Activated CD4-positive, alpha-beta memory T cell treated with anti-CD3 and anti-CD28 coated beads for 36 hours (primary cell): ENCODE measurements at regions not wholly inside any gene's neighbourhood (a gene's known extent, or its start where the extent isn't known, plus 50 kb on each side); places are given as distances from the start of the nearest gene placed in this dataset.

Experiments used
- CTCF ChIA-PET: fragments of 350-600 bp; sonication (Branson Sonifier 250); formaldehyde crosslinking; loops from one replicate; lab custom pipeline; 2021; ENCODE audit warnings: antibody characterized with exemption, inconsistent platforms; lab: Charles Lee
- POLR2A ChIA-PET: fragments of 350-600 bp; sonication (Branson Sonifier 250); formaldehyde crosslinking; loops from one replicate; lab custom pipeline; 2021; ENCODE audit warnings: antibody characterized with exemption; lab: Charles Lee
- DNase-seq: peaks from one replicate; pipeline ENCODE4 v3.0.0-alpha.2; 2020
- H3K27ac Mint-ChIP-seq: one replicate; pipeline ENCODE4 v1.8.0; 2021; ENCODE audit warnings: mixed read lengths
- H3K27me3 Mint-ChIP-seq: one replicate; pipeline ENCODE4 v1.8.0; 2021; ENCODE audit warnings: mixed read lengths
- H3K36me3 Mint-ChIP-seq: one replicate; pipeline ENCODE4 v1.8.0; 2021; ENCODE audit warnings: mixed read lengths
- H3K4me1 Mint-ChIP-seq: one replicate; pipeline ENCODE4 v1.8.0; 2021; ENCODE audit warnings: low read depth, mixed read lengths
- H3K4me3 Mint-ChIP-seq: one replicate; pipeline ENCODE4 v1.8.0; 2021; ENCODE audit warnings: mild to moderate bottlenecking, mixed read lengths
- H3K9me3 Mint-ChIP-seq: one replicate; pipeline ENCODE4 v1.8.0; 2021; ENCODE audit warnings: mixed read lengths
- intact Hi-C: fragments of 100-400 bp; cut with micrococcal nuclease; formaldehyde crosslinking; loops from one replicate; pipeline ENCODE4 v1.15.1; 2023

GRCh38 chr4:89446193-89446592 is 138.6 kb upstream of the GPRIN3 start:
- no peak for DNase-seq
- intact Hi-C loops: no loop called here
- H3K27ac Mint-ChIP-seq: no peak overlapping the region
- H3K36me3 Mint-ChIP-seq: peaks cover 16% of the 10 kb centered on the region
- H3K4me1 Mint-ChIP-seq: no peaks in the 10 kb centered on the region
- POLR2A ChIA-PET: no interaction called here
- peaks cover 24% of the 10 kb centered on the region for H3K9me3 Mint-ChIP-seq
- peaks cover 8% of the 10 kb centered on the region for H3K27me3 Mint-ChIP-seq
- no peak overlapping the region for H3K4me3 Mint-ChIP-seq
- CTCF ChIA-PET: no interaction called here

DNA sequence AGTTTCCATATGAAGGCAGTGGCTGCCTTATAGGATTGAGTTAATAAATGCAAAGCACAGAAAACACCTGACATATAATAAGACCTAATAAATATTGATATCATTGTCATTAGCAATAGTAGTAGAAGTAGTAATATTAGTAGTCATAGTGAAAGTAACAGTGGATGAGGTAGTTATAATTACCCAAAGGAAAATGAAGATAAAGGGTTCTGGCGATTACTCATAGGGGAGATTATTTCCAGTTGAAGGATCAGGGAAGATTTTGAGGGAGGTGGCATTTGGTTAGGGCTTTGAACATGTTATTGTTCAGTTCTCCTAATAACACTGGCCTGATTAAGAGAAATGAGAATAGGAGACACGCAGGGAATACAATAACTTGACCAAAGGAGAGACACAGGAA is 131.9 kb upstream of the GPRIN3 start:
- H3K4me3 Mint-ChIP-seq: no peak overlapping the region
- peaks cover 2% of the 10 kb centered on the region for H3K36me3 Mint-ChIP-seq
- H3K27me3 Mint-ChIP-seq: peaks cover 8% of the 10 kb centered on the region
- H3K27ac Mint-ChIP-seq: no peak overlapping the region
- H3K4me1 Mint-ChIP-seq: peaks cover 14% of the 10 kb centered on the region
- DNase-seq: no peak
- H3K9me3 Mint-ChIP-seq: no peaks in the 10 kb centered on the region
- intact Hi-C loops: loop anchor here (2.0 kb wide), 2 partner anchors 145 to 621 kb away; no protein-coding TSS in a partner anchor
- ChIA-PET POLR2A (no interaction called here), CTCF (interaction anchor here (0.7 to 2.5 kb wide), 7 partner anchors 10 to 279 kb away, joined by 3 to 23 read pairs (median 3); no protein-coding TSS in a partner anchor)

DNA sequence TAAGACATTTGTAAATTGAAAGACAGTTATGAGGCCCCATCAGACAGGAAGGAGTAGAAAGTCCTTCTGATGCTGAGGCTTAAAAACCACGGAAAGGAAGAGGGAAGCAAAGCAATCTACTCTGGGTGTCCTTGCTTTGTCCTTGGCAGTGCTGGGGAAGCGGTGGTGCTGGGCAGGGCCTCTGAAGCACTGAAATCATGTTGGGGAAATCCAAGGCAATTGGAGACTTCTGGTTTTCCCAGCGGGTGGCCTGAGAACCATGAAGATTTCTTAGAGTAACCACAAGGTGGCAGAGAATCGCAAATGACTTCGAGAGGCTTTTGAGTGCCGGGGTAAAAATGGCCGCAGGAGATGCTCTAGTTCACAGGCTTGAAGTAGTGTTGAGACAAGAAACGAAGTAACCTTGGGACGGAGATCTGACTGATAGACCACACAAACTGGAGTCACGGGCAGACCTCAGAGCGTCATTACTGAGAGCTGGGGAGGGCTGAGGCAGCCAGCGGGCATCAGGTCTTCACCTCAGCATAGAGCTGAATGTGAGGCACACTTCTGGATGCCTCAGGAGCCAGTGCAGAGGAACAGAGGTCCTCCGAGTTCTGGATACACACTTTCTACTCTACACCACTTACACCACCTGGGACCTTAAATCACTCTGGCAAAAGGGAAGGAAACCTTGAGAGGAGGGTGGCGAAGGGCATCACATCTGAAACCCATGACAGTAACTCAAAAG is 130.7 kb upstream of the GPRIN3 start:
- H3K27ac Mint-ChIP-seq: peak overlapping the region; percentile 49
- H3K9me3 Mint-ChIP-seq: no peaks in the 10 kb centered on the region
- H3K4me3 Mint-ChIP-seq: no peak overlapping the region
- CTCF ChIA-PET: interaction anchor here (0.6 to 2.5 kb wide), 16 partner anchors 9 to 456 kb away, joined by 3 to 23 read pairs (median 3); partner anchors contain the start of gene MMRN1
- no peaks in the 10 kb centered on the region for H3K36me3 Mint-ChIP-seq
- POLR2A ChIA-PET: no interaction called here
- peaks cover 16% of the 10 kb centered on the region for H3K4me1 Mint-ChIP-seq
- peaks cover 1% of the 10 kb centered on the region for H3K27me3 Mint-ChIP-seq
- peak; percentile 64 for DNase-seq
- intact Hi-C loops: loop anchor here (1.0 to 2.0 kb wide), 5 partner anchors 32 to 619 kb away; no protein-coding TSS in a partner anchor

DNA sequence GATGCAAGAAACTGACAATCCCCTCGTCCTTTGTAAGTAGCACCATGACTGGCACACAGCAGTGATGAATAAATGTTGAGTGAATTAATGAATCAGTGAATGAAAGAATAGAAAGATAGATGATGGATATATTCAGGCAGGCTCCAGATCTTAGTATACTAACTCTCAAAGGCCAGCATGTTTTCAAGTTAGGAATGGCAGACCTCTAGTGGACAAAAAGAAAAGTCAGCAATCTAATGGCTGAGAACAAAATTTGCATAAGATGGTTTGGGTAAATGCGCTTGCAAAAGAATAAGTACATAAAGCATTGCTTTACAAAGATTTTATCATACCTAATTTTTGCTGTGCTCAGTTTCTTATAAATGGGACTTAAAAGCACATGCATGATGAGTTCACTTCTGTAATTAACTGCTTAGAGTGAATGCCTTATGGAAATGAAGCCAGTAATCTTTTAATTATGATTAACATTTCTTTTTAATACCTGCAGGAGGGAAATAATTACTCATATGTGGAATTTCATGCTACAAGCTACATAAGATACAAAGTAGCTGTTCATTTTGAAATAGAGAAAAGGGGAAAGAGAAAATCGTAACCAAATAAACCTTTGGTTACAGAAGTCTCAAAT is 126.9 kb upstream of the GPRIN3 start:
- Mint-ChIP-seq H3K27me3 (no peaks in the 10 kb centered on the region), H3K36me3 (no peaks in the 10 kb centered on the region), H3K27ac (no peak overlapping the region), H3K4me3 (no peak overlapping the region), H3K9me3 (no peaks in the 10 kb centered on the region), H3K4me1 (peaks cover 12% of the 10 kb centered on the region)
- intact Hi-C loops: loop anchor here (1.0 kb wide), 3 partner anchors 180 to 275 kb away; no protein-coding TSS in a partner anchor
- CTCF ChIA-PET: interaction anchor here (0.7 to 4.9 kb wide), 17 partner anchors 12 to 278 kb away, joined by 3 to 76 read pairs (median 3); no protein-coding TSS in a partner anchor
- DNase-seq: no peak
- POLR2A ChIA-PET: no interaction called here

DNA sequence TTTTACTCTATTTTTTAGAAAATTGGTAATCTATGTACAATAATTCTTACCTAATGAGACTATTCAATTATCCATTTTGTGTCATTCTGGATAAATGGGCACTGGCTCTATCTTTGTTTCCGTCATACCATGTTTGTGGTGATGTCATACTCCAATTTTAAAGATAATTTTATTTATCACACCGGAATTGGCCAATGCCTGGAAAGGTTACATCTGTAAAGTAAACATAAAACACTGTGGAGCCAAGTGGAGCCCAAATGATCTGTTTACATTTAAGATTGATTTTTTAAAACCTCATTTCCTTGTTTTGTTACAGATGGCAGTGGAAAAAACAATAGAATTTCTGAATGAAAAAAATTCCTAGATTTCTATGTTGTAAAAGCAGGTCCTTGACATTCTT is 120.2 kb upstream of the GPRIN3 start:
- Mint-ChIP-seq H3K9me3 (no peaks in the 10 kb centered on the region), H3K27ac (no peak overlapping the region), H3K27me3 (no peaks in the 10 kb centered on the region), H3K4me1 (no peaks in the 10 kb centered on the region), H3K36me3 (no peaks in the 10 kb centered on the region), H3K4me3 (no peak overlapping the region)
- ChIA-PET POLR2A (no interaction called here), CTCF (no interaction called here)
- DNase-seq: no peak
- intact Hi-C loops: no loop called here

- ChIA-PET POLR2A (no interaction called here), CTCF (interaction anchor here (0.6 kb wide), 1 partner anchor 197 kb away, joined by 3 read pairs; no protein-coding TSS in a partner anchor)
- no peak overlapping the region for H3K4me3 Mint-ChIP-seq
- no peaks in the 10 kb centered on the region for H3K9me3 Mint-ChIP-seq
- H3K27me3 Mint-ChIP-seq: no peaks in the 10 kb centered on the region
- intact Hi-C loops: no loop called here
- no peaks in the 10 kb centered on the region for H3K36me3 Mint-ChIP-seq
- no peak overlapping the region for H3K27ac Mint-ChIP-seq
- peaks cover 3% of the 10 kb centered on the region for H3K4me1 Mint-ChIP-seq
- no peak for DNase-seq
Measured at GRCh38 chr4:89425023-89425422, 117.4 kb upstream of the GPRIN3 start.

DNA sequence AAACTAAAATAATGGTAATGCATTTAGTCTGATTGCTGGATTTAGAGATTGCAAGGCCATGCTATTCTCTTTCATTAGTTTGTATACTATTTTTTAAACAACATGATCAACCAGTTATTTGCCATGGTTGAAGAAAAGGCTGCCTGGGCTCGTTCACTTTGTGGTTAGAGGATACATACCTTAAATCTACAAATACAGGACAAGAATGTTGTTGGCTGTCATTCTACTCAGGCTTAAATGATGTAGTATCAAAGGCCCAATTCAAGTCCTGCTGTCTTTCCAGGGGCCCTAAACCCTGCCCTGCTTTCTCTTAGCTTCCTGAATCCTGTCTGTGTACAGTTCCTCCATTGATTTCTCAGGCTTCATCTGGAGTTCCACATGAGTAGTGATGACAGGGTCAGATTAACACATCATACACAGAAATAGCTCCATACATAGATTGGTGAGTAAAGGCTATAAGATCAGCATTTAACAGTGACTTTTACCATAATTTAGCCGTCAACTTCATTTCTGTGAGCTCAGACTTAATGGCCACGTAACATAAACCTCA is 114.9 kb upstream of the GPRIN3 start:
- no peak for DNase-seq
- Mint-ChIP-seq H3K27ac (no peak overlapping the region), H3K9me3 (no peaks in the 10 kb centered on the region), H3K27me3 (no peaks in the 10 kb centered on the region), H3K4me1 (peaks cover 3% of the 10 kb centered on the region), H3K4me3 (no peak overlapping the region), H3K36me3 (no peaks in the 10 kb centered on the region)
- intact Hi-C loops: no loop called here
- ChIA-PET POLR2A (no interaction called here), CTCF (interaction anchor here (0.8 kb wide), 1 partner anchor 196 kb away, joined by 3 read pairs; no protein-coding TSS in a partner anchor)

DNA sequence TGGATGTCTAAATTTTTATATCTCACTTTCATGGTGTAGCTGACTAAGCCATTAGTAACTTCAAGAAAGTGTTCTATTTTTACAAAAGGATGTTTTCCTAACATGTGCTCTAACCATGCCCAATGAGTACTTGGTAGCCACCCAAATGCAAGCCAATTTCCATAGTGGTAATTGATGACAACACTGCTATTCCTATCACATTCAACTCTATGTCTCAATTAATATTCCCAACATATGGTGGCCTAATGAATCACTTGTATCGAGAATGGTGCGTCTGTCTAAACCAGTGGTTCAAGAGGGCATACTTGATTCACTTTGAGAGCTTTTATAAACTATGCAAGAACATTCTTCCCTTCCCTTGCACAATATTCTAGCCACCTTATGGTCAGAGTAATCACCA is 112.9 kb upstream of the GPRIN3 start:
- no peak for DNase-seq
- intact Hi-C loops: no loop called here
- H3K27me3 Mint-ChIP-seq: no peaks in the 10 kb centered on the region
- CTCF ChIA-PET: interaction anchor here (0.6 kb wide), 1 partner anchor 194 kb away, joined by 3 read pairs; no protein-coding TSS in a partner anchor
- H3K27ac Mint-ChIP-seq: no peak overlapping the region
- no peaks in the 10 kb centered on the region for H3K9me3 Mint-ChIP-seq
- no peaks in the 10 kb centered on the region for H3K36me3 Mint-ChIP-seq
- no peak overlapping the region for H3K4me3 Mint-ChIP-seq
- peaks cover 3% of the 10 kb centered on the region for H3K4me1 Mint-ChIP-seq
- POLR2A ChIA-PET: no interaction called here

DNA sequence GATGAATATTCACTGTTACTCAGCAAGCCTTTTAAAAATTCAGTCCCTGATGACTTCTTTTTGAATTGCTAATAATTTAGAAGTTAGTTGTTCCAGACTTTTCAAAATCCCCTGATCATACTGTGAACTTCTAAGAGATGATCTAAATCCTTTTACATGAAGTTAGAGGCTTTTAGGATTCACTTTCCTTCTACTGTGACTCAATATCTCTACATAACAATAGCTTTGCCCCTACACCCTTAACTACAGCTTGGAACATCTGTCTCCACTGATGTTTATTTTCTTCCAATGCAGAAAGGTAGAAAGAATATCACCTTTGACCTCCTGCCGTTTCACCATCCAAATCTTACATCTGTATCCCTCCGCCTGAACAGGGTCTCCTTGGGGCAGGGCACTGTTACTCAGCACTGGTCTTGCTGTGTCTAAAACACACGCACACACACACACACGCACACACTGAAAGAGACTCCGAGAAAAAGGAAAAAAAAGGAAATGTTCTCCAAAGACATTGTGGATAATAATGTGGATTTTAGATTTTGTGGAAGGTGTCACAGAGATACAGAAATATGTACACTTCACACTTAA is 111.6 kb upstream of the GPRIN3 start:
- Mint-ChIP-seq H3K27ac (no peak overlapping the region), H3K36me3 (no peaks in the 10 kb centered on the region), H3K27me3 (no peaks in the 10 kb centered on the region), H3K4me1 (peaks cover 3% of the 10 kb centered on the region), H3K4me3 (no peak overlapping the region), H3K9me3 (no peaks in the 10 kb centered on the region)
- intact Hi-C loops: no loop called here
- DNase-seq: no peak
- ChIA-PET CTCF (interaction anchor here (0.9 kb wide), 1 partner anchor 164 kb away, joined by 4 read pairs; no protein-coding TSS in a partner anchor), POLR2A (no interaction called here)

- ChIA-PET POLR2A (no interaction called here), CTCF (interaction anchor here (0.9 to 1.3 kb wide), 2 partner anchors 13 to 19 kb away, joined by 3 read pairs; no protein-coding TSS in a partner anchor)
- no peaks in the 10 kb centered on the region for H3K9me3 Mint-ChIP-seq
- no peaks in the 10 kb centered on the region for H3K27me3 Mint-ChIP-seq
- H3K4me1 Mint-ChIP-seq: peaks cover 3% of the 10 kb centered on the region
- H3K36me3 Mint-ChIP-seq: no peaks in the 10 kb centered on the region
- no peak overlapping the region for H3K27ac Mint-ChIP-seq
- intact Hi-C loops: no loop called here
- no peak for DNase-seq
- H3K4me3 Mint-ChIP-seq: no peak overlapping the region
Measured at GRCh38 chr4:89416960-89417359, 109.4 kb upstream of the GPRIN3 start.

- Mint-ChIP-seq H3K9me3 (no peaks in the 10 kb centered on the region), H3K36me3 (no peaks in the 10 kb centered on the region), H3K4me3 (no peak overlapping the region), H3K27me3 (no peaks in the 10 kb centered on the region), H3K4me1 (no peaks in the 10 kb centered on the region), H3K27ac (no peak overlapping the region)
- no peak for DNase-seq
- ChIA-PET POLR2A (no interaction called here), CTCF (no interaction called here)
- intact Hi-C loops: no loop called here
Measured at GRCh38 chr4:89413518-89413917, 105.9 kb upstream of the GPRIN3 start.
